ENCODE measurements at regions not wholly inside any gene's neighbourhood (a gene's known extent, or its start where the extent isn't known, plus 50 kb on each side); places are given as distances from the start of the nearest gene placed in this dataset.
"Not testable (repeated sequence)": the region's sequence is repeated elsewhere in the genome, so short reads cannot be mapped to it uniquely, and the experiment has no call there.

DNA sequence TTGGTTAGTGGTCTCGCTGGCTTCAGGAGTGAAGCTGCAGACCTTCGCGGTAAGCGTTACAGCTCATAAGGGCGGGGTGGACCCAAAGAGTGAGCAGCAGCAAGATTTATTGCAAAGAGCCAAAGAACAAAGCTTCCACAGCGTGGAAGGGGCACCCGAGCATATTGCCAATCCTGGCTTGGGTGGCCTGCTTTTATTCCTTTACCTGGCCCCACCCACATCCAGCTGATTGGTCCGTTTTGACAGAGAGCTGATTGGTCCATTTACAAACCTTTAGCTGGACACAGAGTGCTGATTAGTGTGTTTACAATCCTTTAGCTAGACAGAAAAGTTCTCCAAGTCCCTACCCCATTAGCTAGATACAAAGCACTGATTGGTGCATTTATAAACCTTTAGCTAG is 69.0 kb upstream of the TOPAZ1 start:
- DNase-seq; intact Hi-C loops (cut with DNase I): not testable (repeated sequence)

GRCh38 chr3:44173263-44173662 is 68.4 kb upstream of the TOPAZ1 start:
- intact Hi-C loops (cut with DNase I): no loop called here
- DNase-seq: no peak

GRCh38 chr3:44175070-44175469 is 66.6 kb upstream of the TOPAZ1 start:
- intact Hi-C loops (cut with DNase I): no loop called here
- no peak for DNase-seq

GRCh38 chr3:44179246-44179645 is 62.4 kb upstream of the TOPAZ1 start:
- intact Hi-C loops (cut with DNase I): no loop called here
- no peak for DNase-seq

- intact Hi-C loops (cut with DNase I): no loop called here
Measured at GRCh38 chr3:44184319-44184953, 57.2 kb upstream of the TOPAZ1 start.

GRCh38 chr3:44185396-44185915 is 56.2 kb upstream of the TOPAZ1 start:
- no peak for DNase-seq
- intact Hi-C loops (cut with DNase I): no loop called here

More at GRCh38 chr3:44184319-44184953, 57.2 kb upstream of the TOPAZ1 start:
- peak; percentile 17 to 91 (median 59) for DNase-seq

DNA sequence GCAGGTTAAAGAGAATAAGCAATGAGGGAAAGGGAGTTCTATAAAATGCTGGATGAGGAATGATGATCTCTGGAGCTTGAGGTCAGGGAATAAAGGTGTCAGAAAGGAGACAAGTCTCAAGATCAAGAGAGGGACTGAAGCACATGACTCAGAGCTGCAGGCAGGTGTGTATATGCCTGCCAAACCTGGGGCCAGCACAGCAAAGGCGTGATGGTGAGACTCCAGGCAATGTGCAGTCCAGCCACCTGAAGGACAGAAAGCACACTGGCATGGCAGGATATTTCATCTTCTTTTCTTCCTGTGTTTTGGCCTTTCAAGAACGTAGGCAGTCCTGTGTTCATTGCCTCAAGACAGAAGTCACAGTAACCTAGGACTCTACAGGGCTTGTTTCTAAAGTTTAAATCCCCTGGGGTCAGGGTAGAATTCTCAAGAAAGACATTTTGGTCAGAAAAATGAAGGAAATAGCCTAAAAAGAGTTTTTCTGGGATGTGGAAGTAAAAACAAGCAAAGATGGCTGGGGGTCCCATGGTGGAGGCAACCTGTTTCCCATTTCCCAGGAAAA is 55.5 kb upstream of the TOPAZ1 start:
- intact Hi-C loops (cut with DNase I): no loop called here
- DNase-seq: no peak

- intact Hi-C loops (cut with DNase I): no loop called here
- DNase-seq: no peak
Measured at GRCh38 chr3:44186712-44187111, 55.0 kb upstream of the TOPAZ1 start.
